HFF-Myc (cell line): ENCODE measurements at regions not wholly inside any gene's neighbourhood (a gene's known extent, or its start where the extent isn't known, plus 50 kb on each side); places are given as distances from the start of the nearest gene placed in this dataset.

Experiments used
- DNase-seq: peaks from one replicate; pipeline ENCODE4 v3.0.0-alpha.2; 2011; ENCODE audit warnings: low read depth; ENCODE audit errors: extremely low read depth
- H3K4me3 ChIP-seq: replicated peaks from 2 replicates; pipeline ENCODE4 v1.5.1; 2011; ENCODE audit warnings: low read depth, mild to moderate bottlenecking, control low read depth, low read length
- TF ChIP-seq, protein P1 (sequence below): IDR thresholded peaks from 2 replicates; pipeline ENCODE4 v1.5.1; 2012; ENCODE audit warnings: mild to moderate bottlenecking, low read depth, low read length, control low read depth; ENCODE audit errors: missing control alignments

DNA sequence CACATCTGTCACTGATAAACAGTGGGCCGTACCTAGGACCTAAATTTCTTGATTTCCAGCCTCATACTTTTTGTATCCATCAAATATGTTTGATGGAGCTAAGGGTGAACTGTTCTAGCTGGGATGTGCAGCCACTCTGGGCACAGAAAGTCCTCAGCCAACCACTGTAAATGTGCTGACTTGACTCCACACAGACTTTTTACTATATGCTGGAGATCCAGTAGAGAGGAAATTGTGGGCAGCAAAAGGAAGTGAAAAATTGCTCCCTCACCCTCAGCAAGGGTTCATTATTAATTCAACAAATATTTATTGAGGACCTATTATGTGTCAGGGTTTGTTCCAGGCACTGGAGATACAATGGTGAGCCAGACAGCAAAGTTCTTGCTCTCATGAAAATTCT is 54.2 kb upstream of the AMPD3 start:
- DNase-seq = no peak
- no peak overlapping the region for H3K4me3 ChIP-seq
- TF ChIP-seq, protein P1, sequence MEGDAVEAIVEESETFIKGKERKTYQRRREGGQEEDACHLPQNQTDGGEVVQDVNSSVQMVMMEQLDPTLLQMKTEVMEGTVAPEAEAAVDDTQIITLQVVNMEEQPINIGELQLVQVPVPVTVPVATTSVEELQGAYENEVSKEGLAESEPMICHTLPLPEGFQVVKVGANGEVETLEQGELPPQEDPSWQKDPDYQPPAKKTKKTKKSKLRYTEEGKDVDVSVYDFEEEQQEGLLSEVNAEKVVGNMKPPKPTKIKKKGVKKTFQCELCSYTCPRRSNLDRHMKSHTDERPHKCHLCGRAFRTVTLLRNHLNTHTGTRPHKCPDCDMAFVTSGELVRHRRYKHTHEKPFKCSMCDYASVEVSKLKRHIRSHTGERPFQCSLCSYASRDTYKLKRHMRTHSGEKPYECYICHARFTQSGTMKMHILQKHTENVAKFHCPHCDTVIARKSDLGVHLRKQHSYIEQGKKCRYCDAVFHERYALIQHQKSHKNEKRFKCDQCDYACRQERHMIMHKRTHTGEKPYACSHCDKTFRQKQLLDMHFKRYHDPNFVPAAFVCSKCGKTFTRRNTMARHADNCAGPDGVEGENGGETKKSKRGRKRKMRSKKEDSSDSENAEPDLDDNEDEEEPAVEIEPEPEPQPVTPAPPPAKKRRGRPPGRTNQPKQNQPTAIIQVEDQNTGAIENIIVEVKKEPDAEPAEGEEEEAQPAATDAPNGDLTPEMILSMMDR = no peak

DNA sequence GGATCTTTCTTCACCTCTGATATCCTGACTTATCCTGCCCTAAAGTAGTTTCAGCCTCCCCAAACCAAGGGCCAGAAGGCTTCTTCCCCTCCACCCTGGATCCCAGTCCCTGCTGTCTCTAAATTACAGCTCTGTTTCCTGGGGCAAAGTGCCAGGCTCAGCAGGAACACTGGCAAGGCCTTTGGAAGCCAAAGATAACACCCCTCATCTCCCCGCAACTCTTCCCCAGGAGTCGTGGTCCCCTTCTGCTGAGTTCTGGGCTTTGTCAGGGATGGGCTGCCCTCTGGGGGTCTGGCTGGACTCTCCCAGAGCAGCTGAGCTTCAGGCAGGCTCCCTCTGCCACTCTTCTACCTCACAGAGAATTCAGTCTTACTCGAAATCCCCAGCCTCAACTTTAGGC is 53.8 kb upstream of the AMPD3 start:
- no peak overlapping the region for H3K4me3 ChIP-seq
- TF ChIP-seq, protein P1 = no peak
- no peak for DNase-seq

DNA sequence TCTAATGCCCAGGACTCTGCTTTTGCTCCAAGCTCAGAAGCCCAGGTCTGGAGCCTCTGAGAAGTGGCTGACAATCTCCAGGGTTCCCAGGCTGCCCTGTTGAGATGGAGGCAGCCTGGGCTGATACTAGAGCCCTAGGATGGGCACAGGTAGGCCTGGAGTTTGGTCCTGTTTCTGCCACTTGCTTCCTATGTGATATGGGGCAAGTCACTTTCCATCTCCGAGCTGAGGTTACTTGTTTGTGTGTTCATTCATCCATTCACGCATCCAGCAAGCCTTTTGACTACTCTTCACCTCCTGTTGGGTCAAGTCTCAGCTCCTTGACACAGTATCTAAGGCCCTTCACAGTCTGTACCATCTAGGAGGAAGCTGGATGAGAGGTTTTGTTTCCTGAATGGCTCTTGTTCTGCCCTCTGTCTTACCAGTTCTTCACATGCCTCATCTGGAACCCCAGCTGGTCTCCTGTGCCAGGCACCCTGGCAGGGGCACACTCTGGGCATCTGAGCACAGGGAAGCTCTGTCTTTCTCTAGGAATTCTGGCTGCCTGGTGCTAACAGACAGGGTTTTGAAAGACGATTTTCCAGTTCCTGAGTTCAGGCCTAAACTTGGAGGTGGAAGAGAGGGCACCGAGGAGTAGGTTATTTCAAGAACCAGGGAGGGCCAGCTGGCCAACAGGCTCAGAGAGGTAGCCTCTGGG is 53.2 kb upstream of the AMPD3 start:
- TF ChIP-seq, protein P1 = no peak
- DNase-seq = no peak
- no peak overlapping the region for H3K4me3 ChIP-seq
